GM23338 (cell line): ENCODE measurements at regions not wholly inside any gene's neighbourhood (a gene's known extent, or its start where the extent isn't known, plus 50 kb on each side); places are given as distances from the start of the nearest gene placed in this dataset.
A peak's percentile ranks its signal among the peaks of the same experiment; 100 is the strongest.

Experiments used
- ATAC-seq: fragments of 200-7000 bp; cut with Tn5 transposase; 3 replicates; pipeline ENCODE4 v1.9.1; 2020
- DNase-seq: peaks from one replicate; pipeline ENCODE4 v3.0.0-alpha.2; 2015; ENCODE audit warnings: low spot score
- H2AFZ ChIP-seq: fragments of 200-600 bp; sonication (generic); 2 replicates; pipeline ENCODE4 v1.8.0; 2016; ENCODE audit warnings: antibody characterized with exemption, mild to moderate bottlenecking, moderate library complexity
- H3F3A ChIP-seq: fragments of 200-600 bp; sonication (generic); replicated peaks from 2 replicates; pipeline ENCODE4 v1.8.0; 2017; ENCODE audit warnings: antibody characterized with exemption, mixed run types, low read depth
- H3K27ac ChIP-seq: fragments of 200-600 bp; sonication (generic); 2 replicates; pipeline ENCODE4 v1.6.1; 2016; ENCODE audit warnings: low read depth
- H3K27me3 ChIP-seq: fragments of 200-600 bp; sonication (generic); 2 replicates; pipeline ENCODE4 v1.8.0; 2016; ENCODE audit warnings: mild to moderate bottlenecking, mixed run types, moderate library complexity; ENCODE audit not compliant: insufficient read depth
- H3K36me3 ChIP-seq: fragments of 200-600 bp; sonication (generic); 2 replicates; pipeline ENCODE4 v1.8.0; 2016; ENCODE audit warnings: mild to moderate bottlenecking; ENCODE audit not compliant: insufficient read depth
- H3K4me1 ChIP-seq: fragments of 200-600 bp; sonication (generic); 2 replicates; pipeline ENCODE4 v1.8.0; 2016; ENCODE audit warnings: mild to moderate bottlenecking, moderate library complexity; ENCODE audit not compliant: insufficient read depth
- H3K4me2 ChIP-seq: fragments of 200-600 bp; sonication (generic); 2 replicates; pipeline ENCODE4 v1.7.1; 2017; ENCODE audit warnings: mixed run types
- H3K4me3 ChIP-seq: fragments of 200-600 bp; sonication (generic); 2 replicates; pipeline ENCODE4 v1.6.1; 2016; ENCODE audit warnings: mixed run types
- H3K79me2 ChIP-seq: fragments of 200-600 bp; sonication (generic); replicated peaks from 2 replicates; pipeline ENCODE4 v1.8.0; 2017; ENCODE audit warnings: mild to moderate bottlenecking; ENCODE audit not compliant: insufficient read depth
- H3K9me2 ChIP-seq: fragments of 200-600 bp; sonication (generic); 2 replicates; pipeline ENCODE4 v1.8.0; 2017; ENCODE audit not compliant: insufficient read depth
- H4K20me1 ChIP-seq: fragments of 200-600 bp; sonication (generic); replicated peaks from 2 replicates; pipeline ENCODE4 v1.8.0; 2017; ENCODE audit warnings: mild to moderate bottlenecking; ENCODE audit not compliant: insufficient read depth
- H3K27ac Mint-ChIP-seq: 2 replicates; pipeline ENCODE4 v1.8.0; 2020; ENCODE audit warnings: inconsistent platforms, mild to moderate bottlenecking, moderate library complexity, mixed read lengths
- H3K27me3 Mint-ChIP-seq: 3 replicates; pipeline ENCODE4 v1.8.0; 2022; ENCODE audit warnings: low read depth, mild to moderate bottlenecking, moderate library complexity, mixed read lengths, inconsistent platforms; ENCODE audit not compliant: insufficient read depth, poor library complexity
- H3K36me3 Mint-ChIP-seq: 3 replicates; pipeline ENCODE4 v1.8.0; 2021; ENCODE audit warnings: low read depth, mild to moderate bottlenecking, inconsistent platforms, moderate library complexity, mixed read lengths
- H3K4me1 Mint-ChIP-seq: 3 replicates; pipeline ENCODE4 v1.8.0; 2020; ENCODE audit warnings: mild to moderate bottlenecking, inconsistent platforms, mixed read lengths
- H3K4me3 Mint-ChIP-seq: 3 replicates; pipeline ENCODE4 v1.8.0; 2021; ENCODE audit warnings: moderate library complexity, mild to moderate bottlenecking, inconsistent platforms, mixed read lengths
- H3K9me3 Mint-ChIP-seq: 3 replicates; pipeline ENCODE4 v1.8.0; 2020; ENCODE audit warnings: moderate library complexity, mild to moderate bottlenecking, inconsistent platforms, mixed read lengths
- CTCF ChIP-seq, 2 experiments: fragments of 200-600 bp in 1 of 2; sonication (generic) in 1 of 2; conservative IDR thresholded peaks; 2 replicates each; pipeline versions ENCODE4 v1.5.1 to v1.6.1; 2016 to 2017; ENCODE audit warnings: antibody characterized with exemption in 2 of 2, low read depth in 2 of 2, mild to moderate bottlenecking in 2 of 2, moderate library complexity in 1 of 2
- ETS1 ChIP-seq: IDR thresholded peaks from 2 replicates; pipeline ENCODE4 v1.6.1; 2016; ENCODE audit warnings: antibody characterized with exemption
- EZH2 ChIP-seq: fragments of 200-600 bp; sonication (generic); IDR thresholded peaks from one replicate; pipeline ENCODE4 v1.8.0; 2017; ENCODE audit warnings: antibody characterized with exemption, mild to moderate bottlenecking, low read depth; ENCODE audit not compliant: unreplicated experiment
- JUNB ChIP-seq: IDR thresholded peaks from one replicate; pipeline ENCODE4 v1.6.1; 2016; ENCODE audit warnings: antibody characterized with exemption; ENCODE audit not compliant: unreplicated experiment
- ZNF462 ChIP-seq: fragments of 250-450 bp; sonication (Bioruptor Pico); IDR thresholded peaks from 2 replicates; pipeline ENCODE4 v1.5.0; 2020; ENCODE audit warnings: mild to moderate bottlenecking, moderate library complexity

- no peaks in the 10 kb centered on the region for H3K4me1 Mint-ChIP-seq
- ATAC-seq (no peak), DNase-seq (no peak)
- TF ChIP-seq ETS1 (no peak), CTCF (conservative IDR thresholded peaks at IDR 0.05; ENCODE audit: low read depth in 2 of 2) (no peak)
- H3K27ac Mint-ChIP-seq = no peak overlapping the region
- Histone ChIP-seq H3K27ac (no peak overlapping the region), H3K4me2 (no peak overlapping the region), H4K20me1 (no peaks in the 10 kb centered on the region), H3K27me3 (no peaks in the 10 kb centered on the region), H3K9me2 (no peaks in the 10 kb centered on the region), H3K36me3 (no peaks in the 10 kb centered on the region), H3F3A (no peaks in the 10 kb centered on the region), H3K4me1 (no peaks in the 10 kb centered on the region), H2AFZ (no peak overlapping the region), H3K4me3 (no peak overlapping the region), H3K79me2 (no peaks in the 10 kb centered on the region)
- H3K4me3 Mint-ChIP-seq = no peak overlapping the region
- peaks cover 6% of the 10 kb centered on the region for H3K27me3 Mint-ChIP-seq
- peaks cover 62% of the 10 kb centered on the region for H3K9me3 Mint-ChIP-seq
- H3K36me3 Mint-ChIP-seq = no peaks in the 10 kb centered on the region
Observed at GRCh38 chr2:4354164-4354563, 650.8 kb downstream of the DCDC2C start.

- H2AFZ ChIP-seq = no peak overlapping the region
- H3K9me3 Mint-ChIP-seq = peaks cover 61% of the 10 kb centered on the region
- no peaks in the 10 kb centered on the region for H3K4me1 ChIP-seq
- H3K27ac Mint-ChIP-seq = no peak overlapping the region
- no peaks in the 10 kb centered on the region for H4K20me1 ChIP-seq
- DNase-seq (peak; percentile 83), ATAC-seq (peak; percentile 92)
- no peak overlapping the region for H3K4me3 Mint-ChIP-seq
- no peaks in the 10 kb centered on the region for H3K36me3 Mint-ChIP-seq
- H3K4me3 ChIP-seq = no peak overlapping the region
- H3K4me2 ChIP-seq = no peak overlapping the region
- H3K36me3 ChIP-seq = no peaks in the 10 kb centered on the region
- peaks cover 6% of the 10 kb centered on the region for H3K27me3 Mint-ChIP-seq
- H3K79me2 ChIP-seq = no peaks in the 10 kb centered on the region
- H3K4me1 Mint-ChIP-seq = no peaks in the 10 kb centered on the region
- no peaks in the 10 kb centered on the region for H3F3A ChIP-seq
- no peaks in the 10 kb centered on the region for H3K9me2 ChIP-seq
- H3K27me3 ChIP-seq = no peaks in the 10 kb centered on the region
- peak; percentile 71 to 87 for TF ChIP-seq CTCF (conservative IDR thresholded peaks at IDR 0.05; ENCODE audit: low read depth in 2 of 2)
- no peak for TF ChIP-seq EZH2
- TF ChIP-seq JUNB = no peak
- peak; percentile 45; the same call in 1 of the 2 replicates for TF ChIP-seq ZNF462 (CRISPR knock-in tag)
- H3K27ac ChIP-seq = no peak overlapping the region
Observed at GRCh38 chr2:4354678-4355077, 651.3 kb downstream of the DCDC2C start.
